Activated CD4-positive, alpha-beta T cell treated with anti-CD3 and anti-CD28 coated beads for 48 hours (primary cell): ENCODE measurements at regions not wholly inside any gene's neighbourhood (a gene's known extent, or its start where the extent isn't known, plus 50 kb on each side); places are given as distances from the start of the nearest gene placed in this dataset.

Source experiments
- DNase-seq: peaks from one replicate; pipeline ENCODE4 v3.0.0-alpha.2; 2020

DNA sequence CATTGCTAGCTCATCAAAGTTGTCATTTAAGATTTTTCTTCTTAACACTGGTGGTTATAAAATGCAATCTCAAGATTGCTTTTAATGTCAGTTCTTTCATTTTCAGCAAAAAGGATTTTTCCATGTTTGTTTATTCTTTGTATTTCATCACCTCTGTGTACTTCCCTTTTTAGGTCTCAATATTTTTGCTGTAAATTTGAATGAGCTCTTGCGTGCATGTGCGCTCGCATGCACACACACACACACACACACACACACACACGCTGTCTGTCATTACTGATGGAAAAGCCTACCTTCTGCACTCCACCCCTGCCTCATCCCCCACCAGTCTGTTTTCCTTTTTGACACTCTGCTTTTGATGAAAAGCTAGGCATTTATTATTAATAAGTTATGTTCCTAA, 85.3 kb upstream of the FYN start:
- DNase-seq: no peak

DNA sequence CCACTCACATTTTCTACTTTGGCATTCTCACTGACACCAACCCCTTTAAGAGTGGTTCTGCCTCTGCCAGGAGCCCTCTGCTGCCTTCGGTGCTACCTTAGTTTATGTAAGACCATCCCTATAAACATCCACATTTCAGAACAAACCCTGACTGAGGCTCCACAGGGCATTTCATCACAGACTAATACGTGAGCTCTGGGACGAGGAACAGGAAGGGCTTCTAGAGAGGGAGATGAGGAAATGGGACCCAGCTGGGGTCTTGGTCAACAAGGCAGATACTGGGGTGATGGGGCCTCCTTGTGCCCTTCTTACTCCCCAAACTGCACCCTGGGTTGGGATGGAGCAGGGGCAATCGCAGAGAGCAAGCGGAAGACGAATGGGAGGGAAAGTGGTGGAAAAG, 86.5 kb upstream of the FYN start:
- DNase-seq: no peak

DNA sequence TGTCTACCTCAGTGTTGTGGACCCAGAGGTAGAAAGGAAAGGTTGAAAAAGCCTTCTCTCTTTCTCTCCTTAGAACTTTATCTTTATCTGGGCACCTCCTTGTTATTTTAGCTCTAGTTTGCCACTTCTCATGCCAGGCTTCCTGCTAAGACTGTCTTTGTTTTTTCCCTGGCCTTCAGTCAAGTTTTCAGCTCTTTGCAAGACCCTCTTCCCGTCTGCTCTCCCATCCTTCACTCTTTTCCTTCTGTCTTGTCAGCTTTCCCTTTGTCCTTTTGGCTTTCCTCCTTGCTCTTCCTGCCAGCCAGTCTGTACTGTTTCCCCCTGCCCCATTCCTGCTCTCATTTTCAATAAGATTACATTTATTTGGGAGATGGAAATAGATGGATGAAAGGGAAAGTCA, 86.8 kb upstream of the CCN6 start:
- no peak for DNase-seq

DNA sequence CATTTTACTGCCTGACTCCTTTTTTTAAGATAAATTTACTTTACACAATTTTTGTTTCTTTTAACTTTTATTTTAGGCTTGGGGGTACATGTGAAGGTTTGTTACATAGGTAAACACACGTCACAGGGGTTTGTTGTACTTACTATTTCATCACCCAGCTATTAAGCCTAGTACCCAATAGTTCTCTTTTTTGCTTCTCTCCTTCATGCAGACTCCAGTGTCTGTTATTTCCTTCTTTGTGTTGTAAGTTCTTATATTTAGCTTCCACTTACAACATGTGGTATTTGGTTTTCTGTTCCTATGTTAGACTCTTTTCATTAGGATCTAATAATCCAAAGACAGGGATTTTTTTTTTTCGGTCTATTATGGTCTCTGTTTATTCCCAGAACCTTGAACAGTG, 83.5 kb upstream of the CCN6 start:
- DNase-seq: no peak

DNA sequence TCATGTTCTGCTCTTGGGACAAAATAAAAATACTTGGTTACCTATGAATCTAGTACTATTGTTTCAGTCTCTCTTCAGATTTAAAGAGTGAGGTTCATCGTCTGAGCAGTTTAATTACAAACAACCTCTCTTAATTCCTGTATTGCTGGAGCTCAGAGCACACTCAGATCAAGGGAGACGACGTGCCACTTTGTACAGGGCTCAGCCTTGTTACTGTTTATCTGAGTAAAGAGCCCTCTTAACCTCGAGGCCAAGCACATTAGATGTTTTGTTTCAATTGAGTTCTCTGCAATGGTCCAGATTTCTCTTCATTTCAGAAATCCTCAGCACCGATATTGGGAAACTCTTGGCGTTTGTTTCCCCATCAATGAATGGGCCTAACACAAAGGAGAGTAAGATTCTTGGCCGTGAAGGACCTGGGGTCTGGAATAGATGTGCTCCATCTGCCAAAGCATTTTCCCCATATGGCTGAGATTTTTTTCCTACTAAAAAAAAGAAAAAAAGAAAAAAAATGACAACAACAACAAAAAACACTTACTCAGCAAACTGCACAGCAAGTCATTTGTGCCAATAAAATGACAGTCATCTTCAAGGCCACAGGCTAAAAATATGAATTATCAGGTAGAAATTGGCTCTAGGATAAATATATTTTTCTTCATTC, 82.6 kb upstream of the CCN6 start:
- DNase-seq: no peak

DNA sequence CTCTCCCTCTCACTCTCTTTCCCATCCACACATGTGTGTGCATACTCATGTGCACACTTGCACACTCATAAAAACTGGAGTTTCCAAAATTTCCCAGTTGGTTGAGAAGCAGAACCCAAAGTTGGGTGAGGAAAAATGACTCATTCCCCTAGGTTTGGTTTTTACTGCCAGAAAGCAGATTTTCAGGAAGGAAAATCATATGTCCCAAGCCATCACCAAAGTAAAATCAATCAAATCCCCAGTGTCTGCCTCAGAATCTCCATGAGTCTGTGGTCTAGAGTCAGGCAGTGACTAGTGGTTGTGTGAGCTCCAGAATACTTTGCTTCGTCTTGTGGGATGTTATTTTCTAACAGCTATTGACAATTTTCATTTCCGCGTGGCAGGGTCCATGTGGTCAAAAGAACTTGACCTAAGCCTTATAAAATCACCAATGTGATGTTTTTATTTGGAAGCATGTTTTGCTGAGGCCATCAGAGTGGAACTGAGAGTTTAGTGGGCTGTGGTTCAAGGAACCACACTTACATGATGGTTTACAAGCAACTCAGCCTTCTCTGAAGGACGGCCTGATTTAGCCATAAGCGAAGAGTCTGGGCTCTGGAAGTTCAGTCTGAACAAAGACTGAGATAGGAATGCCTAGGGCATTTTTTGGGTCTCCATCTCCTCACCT, 81.9 kb upstream of the CCN6 start:
- DNase-seq: no peak

DNA sequence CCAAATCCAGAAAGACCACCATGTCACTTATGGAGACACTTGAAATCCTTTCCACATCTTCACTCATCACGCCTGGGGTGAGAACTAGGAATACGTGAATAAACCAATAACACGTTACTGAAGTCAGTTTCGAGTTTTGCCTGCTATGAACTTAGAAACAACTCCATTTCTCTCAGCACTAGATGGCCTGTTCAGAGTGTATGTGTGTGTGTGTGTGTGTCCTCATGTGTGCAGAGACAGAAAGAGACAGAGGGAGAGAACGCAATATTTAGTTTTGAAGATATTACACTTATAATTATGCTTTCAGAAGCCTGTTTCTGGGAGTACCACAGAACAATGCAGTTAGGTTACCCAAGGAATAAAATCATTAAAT, 81.2 kb upstream of the CCN6 start:
- DNase-seq: no peak

DNA sequence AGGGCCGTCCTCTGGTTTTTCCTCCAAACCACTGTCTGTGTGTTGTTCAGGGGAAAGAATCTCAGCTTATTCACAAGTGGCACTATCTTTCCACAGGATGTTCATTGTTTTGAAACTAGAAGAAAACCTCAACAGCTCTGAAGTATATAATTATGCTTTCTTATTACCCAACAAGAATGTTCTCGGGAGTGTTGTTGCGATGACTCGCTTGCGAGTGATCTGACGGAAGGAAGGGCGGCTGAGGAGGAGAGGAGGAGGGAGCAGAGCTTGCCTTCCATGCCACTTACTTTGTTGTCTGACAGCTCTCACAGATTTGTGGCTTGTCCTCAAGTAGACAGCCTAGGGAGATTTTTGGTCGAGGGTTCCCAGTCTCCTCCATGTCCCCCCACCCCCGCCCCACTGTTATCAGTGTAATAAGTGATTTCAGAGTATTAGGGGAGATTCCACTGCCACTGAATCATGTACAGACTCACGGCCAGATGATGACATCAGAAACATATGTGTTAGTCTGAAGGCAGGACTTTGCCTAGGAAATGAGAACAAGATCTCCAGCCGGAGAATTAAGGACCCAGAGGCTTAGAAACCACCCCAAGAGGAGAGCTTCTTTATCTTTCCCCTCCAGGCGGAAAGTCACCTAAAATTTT, 80.7 kb upstream of the CCN6 start:
- peak; percentile 78 for DNase-seq

DNA sequence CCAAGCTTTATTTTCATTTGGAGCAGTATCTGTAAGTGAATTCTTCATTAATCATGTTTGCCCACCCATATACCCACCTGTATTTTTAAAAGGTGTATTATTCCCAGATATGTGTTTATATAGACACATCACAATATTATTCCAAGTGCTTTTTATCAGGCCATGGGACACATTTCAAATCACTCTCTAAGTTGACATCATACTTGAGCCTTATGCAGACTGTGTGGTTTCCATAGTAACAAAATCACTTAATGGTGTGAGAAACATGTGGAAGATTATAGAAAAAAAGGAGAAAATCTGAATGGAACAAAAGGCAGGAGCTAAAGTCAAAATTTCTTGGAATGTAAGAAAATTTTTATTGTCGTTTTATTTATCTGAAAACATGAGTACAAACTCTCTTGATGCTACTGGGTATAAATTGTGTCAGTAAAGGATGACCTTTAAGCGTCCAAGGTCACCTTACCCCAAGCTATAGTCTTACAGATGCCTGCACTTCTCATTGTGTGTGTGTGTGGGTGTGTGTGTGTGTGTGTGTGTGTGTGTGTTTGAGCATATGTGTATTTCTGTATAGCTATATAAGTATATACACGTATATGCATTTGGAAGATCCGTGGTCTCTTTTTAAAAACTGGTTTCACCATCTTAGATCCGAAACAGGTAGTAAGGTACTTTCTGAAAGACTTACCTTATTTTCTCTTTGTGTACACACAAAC, 79.8 kb upstream of the CCN6 start:
- DNase-seq: no peak

DNA sequence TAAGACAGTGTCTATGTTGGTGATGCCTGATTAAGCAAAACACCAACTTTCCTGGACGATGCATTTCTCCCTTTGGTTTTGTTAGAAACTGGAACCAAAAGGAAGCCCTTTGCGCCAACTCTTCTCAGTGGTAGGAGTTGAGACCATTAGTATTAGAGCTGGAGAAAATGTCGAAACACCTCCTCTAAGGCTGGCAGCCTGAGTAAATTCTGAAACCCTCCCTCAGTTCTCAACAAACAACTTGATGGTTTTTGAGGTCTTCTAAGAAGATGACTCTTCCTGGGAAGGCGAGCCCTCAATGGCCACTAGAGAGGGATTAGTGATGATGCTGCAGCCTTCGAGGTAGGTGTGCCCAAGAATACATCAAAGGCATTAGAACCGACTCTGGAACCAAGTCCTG, 78.4 kb upstream of the CCN6 start:
- DNase-seq: peak; percentile 59

DNA sequence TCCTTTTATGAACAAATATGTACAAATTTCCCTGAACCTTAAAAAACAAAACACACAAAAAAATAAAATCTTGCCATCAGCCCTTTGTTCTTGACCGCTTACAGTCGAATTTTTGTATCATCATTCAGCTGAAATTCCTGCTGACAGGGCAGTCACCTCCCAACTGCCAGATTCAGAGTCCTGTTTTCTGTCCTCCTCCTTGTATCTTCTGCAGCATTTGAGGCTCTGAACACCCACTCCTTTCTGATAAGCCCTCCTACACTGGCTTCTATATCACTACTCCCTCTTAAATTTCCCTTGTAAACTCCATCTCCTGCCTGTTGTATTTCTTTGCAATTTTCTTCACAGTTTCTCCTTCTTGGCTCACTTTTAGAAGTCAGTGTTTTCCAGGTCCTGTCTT, 77.8 kb upstream of the CCN6 start:
- DNase-seq: no peak

DNA sequence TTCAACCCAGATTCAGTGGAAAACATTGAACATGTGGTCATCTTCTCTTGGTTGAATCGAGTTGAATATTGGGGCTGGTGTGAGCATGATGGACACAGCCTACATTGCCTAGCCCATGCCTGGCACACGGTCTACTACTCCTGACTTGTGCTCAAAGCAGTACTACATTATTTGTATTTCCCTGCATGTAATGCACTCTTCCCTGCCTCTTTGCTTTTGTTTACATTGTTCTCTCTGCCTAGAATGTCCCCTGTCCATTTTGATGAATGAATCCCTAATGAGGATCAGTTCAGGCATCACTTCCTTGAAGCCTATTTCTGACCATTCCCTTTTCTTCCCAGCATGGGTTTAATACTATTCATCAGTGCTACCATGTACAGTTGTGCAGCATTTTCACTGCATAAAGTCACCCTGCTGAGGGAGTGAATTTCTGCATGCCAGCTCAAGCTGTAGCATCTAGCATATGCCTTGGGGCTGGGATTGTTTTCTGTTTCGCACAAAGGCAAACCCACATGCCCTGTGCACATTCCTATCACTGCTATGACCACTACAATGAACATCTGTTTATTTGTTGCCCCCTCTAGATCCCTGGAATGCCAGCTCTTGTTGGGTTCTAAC, 75.3 kb upstream of the CCN6 start:
- no peak for DNase-seq

DNA sequence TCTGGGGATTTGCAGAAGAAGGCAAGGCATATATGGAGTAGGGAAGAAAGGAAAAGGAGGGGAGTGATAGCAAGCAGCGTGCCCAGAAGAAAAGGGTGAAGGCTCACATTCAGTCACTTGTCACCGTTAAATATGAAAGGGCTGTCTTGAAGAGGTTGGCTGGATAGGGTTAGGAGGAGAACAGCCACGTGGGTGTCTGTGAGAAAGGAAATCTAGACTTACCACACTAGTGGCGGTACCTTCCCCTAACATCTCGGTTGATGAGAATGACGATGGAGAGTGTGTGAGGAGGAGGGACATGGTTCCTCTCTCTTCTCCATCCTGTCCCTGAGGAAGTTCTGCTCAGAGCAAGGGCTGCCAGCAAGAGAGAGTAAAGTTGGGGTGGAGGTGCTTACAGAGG, 74.3 kb upstream of the CCN6 start:
- no peak for DNase-seq

DNA sequence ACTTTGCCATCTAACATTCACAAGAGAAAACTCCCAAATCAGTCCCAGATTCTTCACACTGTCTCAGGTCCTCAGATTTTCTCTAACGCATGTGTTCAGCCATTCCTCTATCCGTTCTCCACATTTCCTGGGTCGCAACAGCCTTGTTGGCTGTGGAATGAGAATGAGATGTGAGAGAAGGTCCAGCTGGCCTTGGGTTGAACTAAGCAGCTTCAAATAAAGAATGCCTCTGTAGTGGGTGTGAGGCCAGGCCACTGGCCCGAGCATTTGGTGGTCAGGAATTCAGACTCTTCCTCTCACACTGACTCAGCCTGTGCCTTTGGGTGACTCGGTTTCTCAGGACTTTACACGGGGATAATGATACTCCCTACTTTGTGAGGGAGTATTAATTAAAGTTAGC, 73.8 kb upstream of the CCN6 start:
- DNase-seq: no peak

DNA sequence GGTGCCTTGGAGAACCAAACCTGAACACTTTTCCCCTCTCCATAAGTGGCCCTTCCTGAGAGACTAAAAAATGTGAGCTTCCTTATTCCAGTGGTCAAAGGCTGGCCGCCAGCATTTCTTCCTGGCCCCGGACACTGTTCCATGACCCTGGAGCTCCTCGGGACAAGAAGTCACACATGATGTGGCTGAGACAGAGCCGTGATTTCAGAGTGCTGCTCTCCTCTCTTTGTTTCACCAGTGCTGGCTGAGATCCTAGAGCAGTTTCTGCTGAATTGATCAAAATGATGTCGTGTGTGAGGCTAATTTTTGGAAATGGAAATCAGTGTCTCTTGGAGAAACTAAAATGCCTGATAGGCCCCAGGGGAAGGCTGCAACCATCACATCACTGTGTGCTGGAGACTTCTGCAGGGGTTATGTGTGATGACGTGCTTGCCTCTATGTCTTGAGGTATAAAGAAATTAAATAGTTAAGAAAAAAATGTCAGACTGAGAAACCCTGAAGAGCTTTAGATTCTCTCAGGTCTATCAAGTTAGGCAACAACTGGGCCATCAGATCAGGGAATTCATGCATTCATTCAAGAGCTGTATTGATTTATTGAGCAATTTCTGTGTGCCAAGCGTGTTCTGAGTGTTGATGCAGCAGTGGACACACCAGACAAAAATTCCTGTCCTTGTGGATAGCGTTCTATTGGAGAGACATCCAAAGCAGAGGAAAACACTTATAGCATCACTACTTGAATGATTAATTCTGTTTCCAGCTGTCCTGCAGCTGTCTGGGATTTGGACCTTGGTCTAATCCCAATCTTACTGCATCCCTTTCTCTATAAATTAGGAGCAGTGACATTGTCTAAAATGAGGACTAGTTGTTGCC, 72.7 kb upstream of the CCN6 start:
- no peak for DNase-seq

DNA sequence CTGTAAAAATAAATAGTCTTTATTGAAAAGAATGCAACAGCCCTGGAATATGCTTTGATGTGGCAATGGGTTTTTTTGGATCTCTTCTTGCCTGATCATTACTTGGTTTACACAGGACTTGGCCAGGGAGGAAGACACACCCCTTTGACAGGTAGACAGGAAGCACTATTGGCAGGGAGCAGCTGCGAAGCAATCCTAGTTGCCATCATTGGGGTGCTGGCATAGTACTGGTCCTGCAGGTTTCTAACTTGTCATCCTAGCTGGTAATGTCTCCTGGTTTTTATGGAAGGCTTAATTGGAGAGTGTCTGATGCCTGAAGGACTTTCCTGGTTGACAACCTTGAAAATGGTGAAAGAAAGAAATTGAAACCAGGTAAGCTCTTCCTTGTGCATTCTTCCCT, 71.2 kb upstream of the CCN6 start:
- DNase-seq: no peak

DNA sequence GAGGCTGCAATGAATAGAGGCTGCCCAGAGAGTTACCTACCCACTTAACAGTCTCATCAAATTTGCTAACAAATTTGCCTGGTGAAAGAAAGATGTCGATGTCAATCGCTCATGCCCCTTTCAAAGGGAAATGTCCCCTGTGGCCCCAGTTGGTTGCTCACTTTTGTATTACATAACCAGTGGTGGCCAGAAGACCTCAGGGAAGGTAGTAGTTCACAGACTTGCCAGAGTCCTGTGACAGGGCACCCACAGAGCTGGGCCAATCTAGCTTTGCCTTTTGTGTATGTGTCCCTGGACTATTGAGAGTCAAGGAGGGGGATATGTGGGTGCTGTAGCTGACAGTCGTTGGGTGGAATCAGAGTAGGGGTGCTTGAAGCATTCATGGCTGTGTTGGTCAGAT, 70.7 kb upstream of the CCN6 start:
- DNase-seq: no peak

DNA sequence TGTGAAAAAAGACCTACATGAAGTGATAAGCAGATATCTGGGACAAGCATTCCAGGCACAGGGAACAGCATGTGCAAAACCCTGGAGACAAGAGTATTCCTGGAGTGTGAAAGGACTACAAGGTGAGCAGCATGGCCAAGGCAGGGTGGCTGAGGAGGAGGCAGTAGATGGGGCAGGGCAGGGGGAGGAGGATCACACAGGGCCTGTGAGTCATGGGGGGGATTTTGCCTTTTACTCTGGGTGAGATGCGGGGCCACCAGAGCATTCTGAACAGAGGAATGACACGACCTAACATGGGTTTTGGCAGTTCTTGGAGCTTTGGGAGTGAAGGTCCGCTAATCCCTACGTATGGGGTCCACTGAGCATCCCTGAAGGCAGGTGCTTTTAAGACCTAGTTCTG, 69.8 kb upstream of the CCN6 start:
- peak; percentile 60 for DNase-seq

DNA sequence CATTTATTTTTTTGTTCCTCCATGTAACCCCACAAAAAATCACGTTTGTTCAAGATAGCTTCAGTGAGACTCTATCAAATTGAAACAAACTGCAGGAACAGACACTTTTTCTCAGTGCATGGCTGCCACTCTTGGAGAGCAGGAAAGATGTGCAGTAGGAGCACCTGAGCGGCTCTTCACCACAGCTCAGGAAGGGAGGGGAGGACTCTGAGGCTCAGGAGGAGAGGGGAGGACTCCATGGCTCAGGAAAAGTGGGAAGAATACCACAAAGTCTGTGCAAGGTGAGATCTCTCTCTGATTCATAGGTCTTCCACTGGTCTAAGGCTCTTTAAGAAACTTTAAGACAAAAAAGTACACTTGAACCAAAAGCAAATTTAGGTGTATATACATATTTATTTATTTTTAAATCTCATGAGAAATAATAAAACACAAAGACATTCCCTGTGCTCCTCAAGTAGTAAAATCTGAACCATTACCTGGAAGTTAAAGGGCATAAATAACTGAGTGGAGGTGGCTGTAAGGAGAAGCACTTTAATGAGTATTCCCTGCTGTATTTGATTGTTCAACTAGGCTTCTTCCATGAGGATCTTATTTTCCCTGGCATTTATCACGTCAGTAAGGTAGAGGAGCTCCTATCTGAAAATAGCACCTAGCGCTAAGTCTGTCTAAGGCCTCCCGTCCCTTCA, 69.2 kb upstream of the CCN6 start:
- no peak for DNase-seq

DNA sequence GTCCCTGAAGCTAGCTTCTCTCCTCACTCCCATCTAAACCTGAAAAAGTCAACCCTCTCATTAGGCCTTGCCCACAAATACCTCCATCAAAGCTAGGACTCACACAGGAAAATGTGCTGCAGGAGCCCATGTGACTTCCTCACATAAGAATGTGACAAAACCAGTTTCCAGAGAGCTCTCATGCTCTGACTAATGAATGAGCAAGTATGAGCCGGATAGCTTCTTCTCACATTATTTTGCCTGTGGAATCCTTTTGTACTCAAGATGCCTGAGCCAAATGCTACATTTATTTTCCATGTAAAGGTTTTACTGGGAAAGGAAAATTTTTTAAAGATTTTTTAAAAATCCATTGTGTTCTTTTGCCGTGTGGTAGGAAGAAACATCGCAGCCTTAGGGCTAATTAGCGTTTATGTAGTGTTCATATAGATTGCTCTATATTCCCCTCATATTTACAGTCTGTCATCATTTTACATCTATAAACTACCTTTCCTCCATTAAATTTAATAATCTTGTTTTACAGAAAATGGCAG, 68.6 kb upstream of the CCN6 start:
- peak; percentile 56 for DNase-seq

DNA sequence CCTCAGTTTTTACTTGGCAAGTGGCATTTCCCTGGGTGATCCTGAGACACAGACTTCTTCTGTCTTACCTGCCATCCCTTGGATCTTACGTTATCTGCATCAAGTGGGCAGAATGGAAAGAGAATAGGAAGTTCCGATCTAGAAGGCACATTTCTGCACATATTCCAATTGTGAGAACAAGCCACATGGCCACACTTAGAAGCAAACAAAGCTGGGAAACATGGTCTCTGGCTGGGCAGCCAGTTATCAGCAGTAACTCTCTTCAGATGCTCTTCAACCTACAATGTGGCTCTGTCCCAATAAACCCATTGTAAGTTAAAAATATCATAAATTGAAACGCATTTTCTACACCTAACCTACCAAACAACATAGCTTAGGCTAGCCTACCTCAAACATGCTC, 67.3 kb upstream of the CCN6 start:
- DNase-seq: no peak

DNA sequence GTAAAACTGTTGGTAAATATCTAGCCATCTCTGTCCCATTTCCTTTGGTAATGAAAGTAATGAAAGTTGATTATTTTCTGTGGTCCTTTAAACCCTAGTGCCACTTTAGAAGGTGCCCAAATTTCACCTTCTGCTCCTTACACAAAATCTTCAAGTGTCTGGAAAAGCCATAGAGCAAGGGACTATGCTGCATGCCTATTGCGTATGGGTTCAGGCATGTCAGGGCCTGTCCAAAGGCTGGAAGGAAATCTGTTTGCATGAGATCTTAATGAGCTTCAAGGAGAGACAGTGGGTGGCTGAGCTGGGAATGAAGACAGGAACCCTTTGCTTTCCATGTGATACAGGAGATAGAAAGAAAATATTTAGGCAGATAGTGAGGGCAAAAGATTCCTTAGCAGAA, 66.6 kb upstream of the CCN6 start:
- DNase-seq: no peak
